ENCODE measurements at regions not wholly inside any gene's neighbourhood (a gene's known extent, or its start where the extent isn't known, plus 50 kb on each side); places are given as distances from the start of the nearest gene placed in this dataset.
"Not testable (repeated sequence)": the region's sequence is repeated elsewhere in the genome, so short reads cannot be mapped to it uniquely, and the experiment has no call there.

- TF ChIP-seq CTCF (conservative IDR thresholded peaks at IDR 0.05; ENCODE audit: low read depth in 2 of 2); EZH2 (IDR thresholded peaks at IDR 0.05; ENCODE audit: low read depth, unreplicated experiment); REST (IDR thresholded peaks at IDR 0.05; ENCODE audit: unreplicated experiment): not testable (repeated sequence)
Observed at GRCh38 chr6:74468552-74468951, 737.3 kb downstream of the COL12A1 start.

Measured in GM23338 (cell line).